ENCODE measurements at regions not wholly inside any gene's neighbourhood (a gene's known extent, or its start where the extent isn't known, plus 50 kb on each side); places are given as distances from the start of the nearest gene placed in this dataset.

DNA sequence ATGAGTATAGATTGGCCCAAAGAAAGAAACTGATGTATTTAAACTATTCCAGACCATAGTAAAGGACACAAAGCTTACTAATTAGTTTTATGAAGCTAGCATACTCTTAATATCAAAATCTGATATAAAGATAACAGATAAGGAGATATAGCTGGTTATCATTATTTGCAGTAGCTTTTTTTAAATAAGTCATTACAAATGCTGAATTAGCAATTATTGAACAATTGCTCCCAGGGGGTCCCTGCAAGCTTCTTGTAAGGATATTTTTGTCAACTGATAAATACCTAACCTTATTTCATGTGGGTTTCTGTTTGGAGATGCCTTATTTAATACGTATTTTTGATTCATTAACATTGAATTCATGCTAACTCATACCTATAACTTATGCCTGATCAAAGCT is 99.0 kb downstream of the RAB18 start:
- Histone ChIP-seq H3K4me3 (replicated peaks in 1 of 3; ENCODE audit: insufficient read depth in 1 of 3, low read depth in 1 of 3, low read length in 3 of 3) (no peak overlapping the region), H3K79me2 (ENCODE audit: control insufficient read depth, insufficient read depth, low read length) (no peaks in the 10 kb centered on the region), H4K20me1 (replicated peaks; ENCODE audit: control insufficient read depth, extremely low read depth, insufficient read depth, low read length) (no peaks in the 10 kb centered on the region), H3K36me3 (ENCODE audit: control insufficient read depth in 2 of 2, extremely low read depth in 1 of 2, insufficient read depth in 2 of 2, low read length in 2 of 2) (no peaks in the 10 kb centered on the region), H3K9me3 (replicated peaks; ENCODE audit: control insufficient read depth, insufficient read depth, low read length) (no peaks in the 10 kb centered on the region), H3K27ac (ENCODE audit: insufficient read depth, low read depth, low read length) (no peak overlapping the region), H2AFZ (ENCODE audit: low read depth, low read length) (no peak overlapping the region), H3K27me3 (ENCODE audit: control insufficient read depth in 2 of 2, insufficient read depth in 2 of 2, low read length in 2 of 2) (no peaks in the 10 kb centered on the region), H3K4me1 (ENCODE audit: control insufficient read depth, extremely low read depth, insufficient read depth, low read length) (no peaks in the 10 kb centered on the region), H3K9me1 (replicated peaks; ENCODE audit: control insufficient read depth, extremely low read depth, insufficient read depth, low read length) (no peaks in the 10 kb centered on the region), H3K4me2 (ENCODE audit: insufficient read depth, low read length) (no peak overlapping the region), H3K9ac (replicated peaks; ENCODE audit: extremely low read depth, insufficient read depth, low read length) (no peak overlapping the region)
- intact Hi-C loops (cut with micrococcal nuclease): no loop called here
- dilution Hi-C loops (cut with MboI; ENCODE audit: extremely low pct_ligation_motif_present, low sequenced_read_pairs): no loop called here
- POLR2A ChIA-PET: no interaction called here
- BruUV-seq (replicated peaks): no TSS peak
- CTCF ChIA-PET: no interaction called here
- DNase-seq (ENCODE audit: low read depth, low spot score): no peak
- FAIRE-seq: no peak
- TF ChIP-seq MYC (IDR thresholded peaks at IDR 0.05; ENCODE audit: low read depth, low read length) (no peak), POLR2AphosphoS5 (IDR thresholded peaks at IDR 0.05; ENCODE audit: insufficient read depth, low read depth, low read length) (no peak), EZH2 (IDR thresholded peaks at IDR 0.05; ENCODE audit: borderline replicate concordance, low read depth, low read length, severe bottlenecking) (no peak), MAX (IDR thresholded peaks at IDR 0.05; ENCODE audit: insufficient read depth, insufficient read length) (no peak)

DNA sequence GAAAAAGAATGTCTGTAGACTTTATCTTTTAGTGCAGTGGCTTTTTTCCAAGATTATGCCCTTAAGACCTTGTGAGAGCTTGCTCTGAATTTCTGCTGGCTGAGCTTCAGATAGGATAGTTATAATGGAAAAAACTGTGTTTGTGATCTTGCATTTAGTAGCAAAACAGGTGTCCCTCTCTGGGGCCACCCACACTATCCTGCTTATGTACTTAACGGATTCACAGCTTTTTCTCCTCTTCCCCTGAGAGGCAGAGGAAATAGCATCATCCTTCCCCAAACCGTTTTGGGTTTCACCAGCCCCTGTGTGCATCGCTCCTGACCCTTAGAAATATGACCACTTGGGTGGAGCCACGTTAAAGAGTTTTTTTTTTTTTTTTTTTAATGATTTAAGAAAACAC is 101.2 kb downstream of the RAB18 start:
- Histone ChIP-seq H3K36me3 (ENCODE audit: control insufficient read depth in 2 of 2, extremely low read depth in 1 of 2, insufficient read depth in 2 of 2, low read length in 2 of 2) (no peaks in the 10 kb centered on the region), H3K9ac (replicated peaks; ENCODE audit: extremely low read depth, insufficient read depth, low read length) (no peak overlapping the region), H3K9me1 (replicated peaks; ENCODE audit: control insufficient read depth, extremely low read depth, insufficient read depth, low read length) (no peaks in the 10 kb centered on the region), H3K4me3 (replicated peaks in 1 of 3; ENCODE audit: insufficient read depth in 1 of 3, low read depth in 1 of 3, low read length in 3 of 3) (no peak overlapping the region), H3K4me1 (ENCODE audit: control insufficient read depth, extremely low read depth, insufficient read depth, low read length) (no peaks in the 10 kb centered on the region), H3K4me2 (ENCODE audit: insufficient read depth, low read length) (no peak overlapping the region), H2AFZ (ENCODE audit: low read depth, low read length) (no peak overlapping the region), H3K27me3 (ENCODE audit: control insufficient read depth in 2 of 2, insufficient read depth in 2 of 2, low read length in 2 of 2) (no peaks in the 10 kb centered on the region), H3K79me2 (ENCODE audit: control insufficient read depth, insufficient read depth, low read length) (no peaks in the 10 kb centered on the region), H3K27ac (ENCODE audit: insufficient read depth, low read depth, low read length) (no peak overlapping the region), H3K9me3 (replicated peaks; ENCODE audit: control insufficient read depth, insufficient read depth, low read length) (no peaks in the 10 kb centered on the region), H4K20me1 (replicated peaks; ENCODE audit: control insufficient read depth, extremely low read depth, insufficient read depth, low read length) (no peaks in the 10 kb centered on the region)
- ChIA-PET CTCF (interaction anchor here (0.6 kb wide), 1 partner anchor 53 kb away, joined by 3 read pairs; no protein-coding TSS in a partner anchor), POLR2A (no interaction called here)
- FAIRE-seq (no peak), DNase-seq (ENCODE audit: low read depth, low spot score) (no peak)
- no TSS peak for BruUV-seq (replicated peaks)
- intact Hi-C loops (cut with micrococcal nuclease): no loop called here
- TF ChIP-seq POLR2AphosphoS5 (IDR thresholded peaks at IDR 0.05; ENCODE audit: insufficient read depth, low read depth, low read length) (no peak), POLR2A (IDR thresholded peaks at IDR 0.05; ENCODE audit: low read depth, low read length) (no peak), GATA2 (IDR thresholded peaks at IDR 0.05; ENCODE audit: insufficient read depth, insufficient read length, low read depth, low read length) (no peak), EZH2 (IDR thresholded peaks at IDR 0.05; ENCODE audit: borderline replicate concordance, low read depth, low read length, severe bottlenecking) (no peak), FOS (IDR thresholded peaks at IDR 0.05; ENCODE audit: borderline replicate concordance, insufficient read depth, low read length) (no peak), MYC (IDR thresholded peaks at IDR 0.05; ENCODE audit: low read depth, low read length) (no peak), CTCF (IDR thresholded peaks at IDR 0.05; ENCODE audit: extremely low read depth in 1 of 2, insufficient read depth in 1 of 2, low read depth in 1 of 2, low read length in 2 of 2) (no peak)
- dilution Hi-C loops (cut with MboI; ENCODE audit: extremely low pct_ligation_motif_present, low sequenced_read_pairs): no loop called here
